ENCODE measurements at regions not wholly inside any gene's neighbourhood (a gene's known extent, or its start where the extent isn't known, plus 50 kb on each side); places are given as distances from the start of the nearest gene placed in this dataset.

GRCh38 chr16:85215478-85216118 is 103.3 kb upstream of the CIBAR2 start:
- Histone ChIP-seq H3K36me3 (no peaks in the 10 kb centered on the region), H3K4me1 (peaks cover 24% of the 10 kb centered on the region), H3K4me3 (no peak overlapping the region), H3K27ac (no peak overlapping the region), H3K9me3 (no peaks in the 10 kb centered on the region), H3K27me3 (ENCODE audit: low read depth) (no peaks in the 10 kb centered on the region)
- intact Hi-C loops (cut with DNase I): no loop called here
- no peak for DNase-seq
- TF ChIP-seq CTCF (IDR thresholded peaks at IDR 0.05): no peak
- no peak for ATAC-seq

GRCh38 chr16:85216522-85217375 is 104.5 kb upstream of the CIBAR2 start:
- H3K4me1 ChIP-seq: peaks cover 16% of the 10 kb centered on the region
- intact Hi-C loops (cut with DNase I): no loop called here

GRCh38 chr16:85220125-85220839 is 108.0 kb upstream of the CIBAR2 start:
- DNase-seq (peak; percentile 75), ATAC-seq (peak; percentile 74 to 87)

More at GRCh38 chr16:85216522-85217375, 104.5 kb upstream of the CIBAR2 start:
- no peaks in the 10 kb centered on the region for H3K9me3 ChIP-seq
- no peak for ATAC-seq
- no peaks in the 10 kb centered on the region for H3K27me3 ChIP-seq (ENCODE audit: low read depth)
- H3K36me3 ChIP-seq: no peaks in the 10 kb centered on the region
- no peak for TF ChIP-seq CTCF (IDR thresholded peaks at IDR 0.05)
- H3K27ac ChIP-seq: no peak overlapping the region
- no peak overlapping the region for H3K4me3 ChIP-seq
- no peak for DNase-seq

GRCh38 chr16:85220964-85221731 is 108.9 kb upstream of the CIBAR2 start:
- DNase-seq (no peak), ATAC-seq (peak in 1 of 2 donors; percentile 23)
- intact Hi-C loops (cut with DNase I): no loop called here
- no peak for TF ChIP-seq CTCF (IDR thresholded peaks at IDR 0.05)
- Histone ChIP-seq H3K27ac (no peak overlapping the region), H3K4me3 (no peak overlapping the region), H3K36me3 (no peaks in the 10 kb centered on the region), H3K27me3 (ENCODE audit: low read depth) (no peaks in the 10 kb centered on the region), H3K9me3 (no peaks in the 10 kb centered on the region), H3K4me1 (peaks cover 16% of the 10 kb centered on the region)

More at GRCh38 chr16:85220125-85220839, 108.0 kb upstream of the CIBAR2 start:
- Histone ChIP-seq H3K4me1 (peaks cover 16% of the 10 kb centered on the region), H3K27ac (no peak overlapping the region), H3K9me3 (no peaks in the 10 kb centered on the region), H3K27me3 (ENCODE audit: low read depth) (no peaks in the 10 kb centered on the region), H3K4me3 (peak overlapping the region; percentile 37), H3K36me3 (no peaks in the 10 kb centered on the region)
- intact Hi-C loops (cut with DNase I): no loop called here
- TF ChIP-seq CTCF (IDR thresholded peaks at IDR 0.05): no peak

- DNase-seq (no peak), ATAC-seq (no peak)
- H3K27me3 ChIP-seq (ENCODE audit: low read depth): no peaks in the 10 kb centered on the region
- H3K27ac ChIP-seq: no peak overlapping the region
- intact Hi-C loops (cut with DNase I): no loop called here
- peaks cover 16% of the 10 kb centered on the region for H3K4me1 ChIP-seq
- no peaks in the 10 kb centered on the region for H3K9me3 ChIP-seq
- no peaks in the 10 kb centered on the region for H3K36me3 ChIP-seq
- no peak overlapping the region for H3K4me3 ChIP-seq
- no peak for TF ChIP-seq CTCF (IDR thresholded peaks at IDR 0.05)
These were observed 109.5 kb upstream of the CIBAR2 start for GRCh38 chr16:85221771-85222154.

Measured in lower lobe of right lung (tissue), 2 donors.